ENCODE measurements at regions not wholly inside any gene's neighbourhood (a gene's known extent, or its start where the extent isn't known, plus 50 kb on each side); places are given as distances from the start of the nearest gene placed in this dataset.
"Not testable (repeated sequence)": the region's sequence is repeated elsewhere in the genome, so short reads cannot be mapped to it uniquely, and the experiment has no call there.

GRCh38 chr12:24695657-24696329 is 253.1 kb downstream of the BCAT1 start:
- intact Hi-C loops (cut with micrococcal nuclease) = no loop called here
- Mint-ChIP-seq H3K9me3 (no peaks in the 10 kb centered on the region), H3K27me3 (ENCODE audit: low read depth) (no peaks in the 10 kb centered on the region), H3K27ac (no peak overlapping the region), H3K4me1 (ENCODE audit: low read depth) (no peaks in the 10 kb centered on the region), H3K36me3 (ENCODE audit: low read depth) (no peaks in the 10 kb centered on the region), H3K4me3 (ENCODE audit: low read depth) (no peak overlapping the region)
- no peak for DNase-seq (ENCODE audit: low spot score)

- Mint-ChIP-seq H3K9me3 (no peaks in the 10 kb centered on the region), H3K27me3 (ENCODE audit: low read depth) (peaks cover 2% of the 10 kb centered on the region), H3K36me3 (ENCODE audit: low read depth) (no peaks in the 10 kb centered on the region), H3K27ac (no peak overlapping the region), H3K4me3 (ENCODE audit: low read depth) (no peak overlapping the region), H3K4me1 (ENCODE audit: low read depth) (no peaks in the 10 kb centered on the region)
- intact Hi-C loops (cut with micrococcal nuclease) = no loop called here
- DNase-seq (ENCODE audit: low spot score) = no peak
These were observed 253.8 kb downstream of the BCAT1 start for GRCh38 chr12:24695103-24695502.

DNA sequence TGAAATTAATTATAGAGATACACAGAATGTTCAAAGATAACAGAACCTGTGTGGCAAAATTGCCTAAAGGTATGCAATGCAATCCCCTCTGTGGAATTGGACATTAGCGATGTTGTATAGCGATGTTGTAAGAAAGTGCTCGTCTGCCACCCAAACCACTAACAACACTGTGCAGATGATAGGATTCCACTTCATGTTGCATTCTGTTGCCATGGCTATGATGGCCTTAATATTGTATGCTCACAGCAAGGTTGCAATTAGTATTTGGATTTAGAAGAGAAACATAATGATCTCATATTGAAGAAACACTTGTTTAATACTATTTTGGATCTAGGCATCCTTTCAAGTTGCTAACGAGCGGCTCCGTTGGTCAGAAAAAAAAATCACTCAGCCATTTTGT is 260.3 kb downstream of the BCAT1 start:
- Mint-ChIP-seq H3K27me3 (ENCODE audit: low read depth) (peaks cover 2% of the 10 kb centered on the region), H3K9me3 (peaks cover 6% of the 10 kb centered on the region), H3K4me3 (ENCODE audit: low read depth) (no peak overlapping the region), H3K4me1 (ENCODE audit: low read depth) (no peaks in the 10 kb centered on the region), H3K36me3 (ENCODE audit: low read depth) (no peaks in the 10 kb centered on the region), H3K27ac (no peak overlapping the region)
- DNase-seq (ENCODE audit: low spot score) = no peak
- intact Hi-C loops (cut with micrococcal nuclease) = loop anchor here (5.0 kb wide), 1 partner anchor 34 kb away; no protein-coding TSS in a partner anchor

GRCh38 chr12:24681570-24681969 is 267.3 kb downstream of the BCAT1 start:
- intact Hi-C loops (cut with micrococcal nuclease) = no loop called here
- peaks cover 6% of the 10 kb centered on the region for H3K9me3 Mint-ChIP-seq

GRCh38 chr12:24679126-24679525 is 269.8 kb downstream of the BCAT1 start:
- Mint-ChIP-seq H3K27me3 (ENCODE audit: low read depth) (no peaks in the 10 kb centered on the region), H3K27ac (no peak overlapping the region), H3K4me1 (ENCODE audit: low read depth) (no peaks in the 10 kb centered on the region), H3K9me3 (no peaks in the 10 kb centered on the region), H3K4me3 (ENCODE audit: low read depth) (no peak overlapping the region), H3K36me3 (ENCODE audit: low read depth) (no peaks in the 10 kb centered on the region)
- intact Hi-C loops (cut with micrococcal nuclease) = loop anchor here (5.0 kb wide), 1 partner anchor 98 kb away; no protein-coding TSS in a partner anchor
- DNase-seq (ENCODE audit: low spot score) = no peak

More at GRCh38 chr12:24681570-24681969, 267.3 kb downstream of the BCAT1 start:
- Mint-ChIP-seq H3K27ac (no peak overlapping the region), H3K36me3 (ENCODE audit: low read depth) (no peaks in the 10 kb centered on the region), H3K27me3 (ENCODE audit: low read depth) (no peaks in the 10 kb centered on the region), H3K4me1 (ENCODE audit: low read depth) (no peaks in the 10 kb centered on the region), H3K4me3 (ENCODE audit: low read depth) (no peak overlapping the region)
- DNase-seq (ENCODE audit: low spot score) = no peak

DNA sequence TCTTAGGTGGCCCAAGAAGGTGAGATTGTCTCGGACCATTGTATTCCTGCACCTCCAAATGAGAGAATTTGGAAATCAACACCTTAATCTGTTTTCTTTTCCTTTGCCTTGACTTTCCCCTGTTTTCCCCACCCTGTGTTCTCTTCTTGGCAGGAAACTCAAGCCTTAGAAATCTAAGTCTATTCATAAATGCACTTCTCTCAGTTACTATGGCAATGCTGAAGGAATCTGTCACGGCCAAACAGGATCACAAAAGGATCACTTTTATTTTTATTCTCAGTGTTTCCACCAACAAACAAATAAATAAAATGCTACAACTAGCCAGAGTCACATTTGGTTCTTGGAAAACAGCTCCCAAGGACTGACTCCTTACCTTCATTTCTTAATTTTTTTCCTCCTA is 270.5 kb downstream of the BCAT1 start:
- H3K4me3 Mint-ChIP-seq (ENCODE audit: low read depth) = no peak overlapping the region
- no peaks in the 10 kb centered on the region for H3K9me3 Mint-ChIP-seq
- H3K27me3 Mint-ChIP-seq (ENCODE audit: low read depth) = no peaks in the 10 kb centered on the region
- intact Hi-C loops (cut with micrococcal nuclease) = loop anchor here (5.0 kb wide), 1 partner anchor 99 kb away; no protein-coding TSS in a partner anchor
- H3K4me1 Mint-ChIP-seq (ENCODE audit: low read depth) = no peaks in the 10 kb centered on the region
- no peak for DNase-seq (ENCODE audit: low spot score)
- H3K36me3 Mint-ChIP-seq (ENCODE audit: low read depth) = no peaks in the 10 kb centered on the region
- H3K27ac Mint-ChIP-seq = no peak overlapping the region

DNA sequence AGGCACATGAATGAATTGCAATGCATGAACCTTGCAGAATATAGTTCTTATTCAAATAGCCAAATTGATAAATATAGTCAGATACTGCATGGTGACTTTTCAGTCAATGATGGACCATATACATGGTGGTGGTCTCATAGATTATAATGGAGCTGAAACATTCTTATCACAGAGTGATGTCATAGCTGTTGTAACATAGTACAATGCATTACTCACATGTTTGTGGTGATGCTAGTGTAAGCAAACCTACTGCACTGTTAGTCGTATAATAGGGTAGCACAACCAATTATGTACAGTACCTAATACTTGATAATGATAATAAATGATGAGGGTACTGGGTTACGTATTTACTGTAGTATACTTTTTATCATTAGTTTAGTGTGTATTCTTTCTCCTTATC is 280.3 kb downstream of the BCAT1 start:
- no peak for DNase-seq (ENCODE audit: low spot score)
- H3K36me3 Mint-ChIP-seq (ENCODE audit: low read depth) = no peaks in the 10 kb centered on the region
- no peaks in the 10 kb centered on the region for H3K9me3 Mint-ChIP-seq
- no peak overlapping the region for H3K27ac Mint-ChIP-seq
- intact Hi-C loops (cut with micrococcal nuclease) = no loop called here
- no peak overlapping the region for H3K4me3 Mint-ChIP-seq (ENCODE audit: low read depth)
- no peaks in the 10 kb centered on the region for H3K4me1 Mint-ChIP-seq (ENCODE audit: low read depth)
- H3K27me3 Mint-ChIP-seq (ENCODE audit: low read depth) = no peaks in the 10 kb centered on the region

GRCh38 chr12:24664161-24664880 is 284.6 kb downstream of the BCAT1 start:
- Mint-ChIP-seq H3K4me3 (ENCODE audit: low read depth) (no peak overlapping the region), H3K27me3 (ENCODE audit: low read depth) (no peaks in the 10 kb centered on the region), H3K9me3 (no peaks in the 10 kb centered on the region), H3K27ac (no peak overlapping the region), H3K4me1 (ENCODE audit: low read depth) (no peaks in the 10 kb centered on the region), H3K36me3 (ENCODE audit: low read depth) (no peaks in the 10 kb centered on the region)
- no peak for DNase-seq (ENCODE audit: low spot score)
- intact Hi-C loops (cut with micrococcal nuclease) = no loop called here

DNA sequence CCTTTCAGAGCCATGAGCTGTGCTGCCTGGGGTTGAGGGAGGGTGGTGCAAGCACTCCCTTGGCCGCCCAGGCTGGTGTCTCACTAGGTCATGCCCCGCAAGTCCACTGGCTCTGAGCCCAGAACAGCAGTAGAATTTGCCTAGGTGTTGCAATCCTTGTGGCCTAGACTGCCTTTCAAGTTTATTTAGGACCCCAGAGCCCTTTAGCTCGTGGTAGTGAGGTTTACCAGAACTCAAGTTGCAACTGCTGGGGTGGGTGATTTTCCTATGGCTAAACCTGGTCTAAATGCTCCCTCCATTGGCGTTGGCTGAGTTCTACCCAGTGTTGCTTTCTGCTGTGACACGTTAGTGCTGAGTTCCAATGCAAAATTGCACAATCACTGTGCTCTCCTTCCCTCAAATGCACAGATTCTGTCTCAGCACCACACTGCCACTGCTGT is 287.2 kb downstream of the BCAT1 start:
- Mint-ChIP-seq H3K27me3 (ENCODE audit: low read depth) (no peaks in the 10 kb centered on the region), H3K4me1 (ENCODE audit: low read depth) (no peaks in the 10 kb centered on the region), H3K36me3 (ENCODE audit: low read depth) (no peaks in the 10 kb centered on the region), H3K4me3 (ENCODE audit: low read depth) (no peak overlapping the region), H3K27ac (no peak overlapping the region), H3K9me3 (no peaks in the 10 kb centered on the region)
- intact Hi-C loops (cut with micrococcal nuclease) = no loop called here
- no peak for DNase-seq (ENCODE audit: low spot score)

DNA sequence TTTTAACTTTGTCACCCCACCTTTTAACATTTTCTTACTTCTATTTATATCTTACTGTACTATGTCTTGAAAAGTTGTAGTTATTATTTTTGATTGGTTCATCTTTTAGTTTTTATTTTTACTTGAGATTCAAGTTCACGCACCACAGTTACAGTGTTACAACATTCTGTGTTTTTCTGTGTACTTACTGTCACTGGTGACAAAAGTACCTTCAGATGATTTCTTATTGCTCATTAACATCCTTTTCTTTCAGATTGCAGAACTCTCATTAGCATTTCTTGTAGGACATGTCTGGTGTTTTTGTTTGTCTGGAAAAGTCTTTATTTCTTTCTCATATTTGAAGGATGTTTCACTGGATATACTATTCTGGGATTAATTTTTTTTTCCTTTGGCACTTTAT is 289.9 kb downstream of the BCAT1 start:
- DNase-seq (ENCODE audit: low spot score) = no peak
- Mint-ChIP-seq H3K36me3 (ENCODE audit: low read depth) (no peaks in the 10 kb centered on the region), H3K4me3 (ENCODE audit: low read depth) (no peak overlapping the region), H3K9me3 (no peaks in the 10 kb centered on the region), H3K27ac (no peak overlapping the region), H3K27me3 (ENCODE audit: low read depth) (no peaks in the 10 kb centered on the region), H3K4me1 (ENCODE audit: low read depth) (no peaks in the 10 kb centered on the region)
- intact Hi-C loops (cut with micrococcal nuclease) = no loop called here

- H3K36me3 Mint-ChIP-seq (ENCODE audit: low read depth); H3K9me3 Mint-ChIP-seq; H3K4me1 Mint-ChIP-seq (ENCODE audit: low read depth); H3K4me3 Mint-ChIP-seq (ENCODE audit: low read depth); intact Hi-C loops (cut with micrococcal nuclease); DNase-seq (ENCODE audit: low spot score); H3K27me3 Mint-ChIP-seq (ENCODE audit: low read depth); H3K27ac Mint-ChIP-seq: not testable (repeated sequence)
These were observed 294.6 kb downstream of the BCAT1 start for GRCh38 chr12:24654344-24654743.

DNA sequence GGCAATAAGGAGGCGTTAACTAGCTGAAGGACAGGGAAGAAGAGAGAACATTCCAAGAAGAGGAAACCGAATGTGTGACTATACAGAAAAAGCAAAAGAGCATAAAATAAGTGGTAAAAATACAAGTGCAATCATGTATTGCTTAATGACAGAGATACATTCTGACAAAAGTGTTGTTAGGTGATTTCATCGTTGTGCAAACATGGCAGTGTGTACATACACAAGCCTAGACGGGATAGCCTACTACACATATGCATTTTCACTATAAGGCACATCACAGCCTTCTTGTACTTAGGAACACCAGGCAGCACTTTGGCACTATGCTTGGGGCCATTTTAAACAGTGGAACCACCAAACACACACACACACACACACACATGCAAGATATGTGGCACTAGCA is 299.3 kb downstream of the BCAT1 start:
- Mint-ChIP-seq H3K9me3 (no peaks in the 10 kb centered on the region), H3K27ac (no peak overlapping the region), H3K4me1 (ENCODE audit: low read depth) (no peaks in the 10 kb centered on the region), H3K36me3 (ENCODE audit: low read depth) (no peaks in the 10 kb centered on the region), H3K4me3 (ENCODE audit: low read depth) (no peak overlapping the region), H3K27me3 (ENCODE audit: low read depth) (no peaks in the 10 kb centered on the region)
- no peak for DNase-seq (ENCODE audit: low spot score)
- intact Hi-C loops (cut with micrococcal nuclease) = no loop called here

DNA sequence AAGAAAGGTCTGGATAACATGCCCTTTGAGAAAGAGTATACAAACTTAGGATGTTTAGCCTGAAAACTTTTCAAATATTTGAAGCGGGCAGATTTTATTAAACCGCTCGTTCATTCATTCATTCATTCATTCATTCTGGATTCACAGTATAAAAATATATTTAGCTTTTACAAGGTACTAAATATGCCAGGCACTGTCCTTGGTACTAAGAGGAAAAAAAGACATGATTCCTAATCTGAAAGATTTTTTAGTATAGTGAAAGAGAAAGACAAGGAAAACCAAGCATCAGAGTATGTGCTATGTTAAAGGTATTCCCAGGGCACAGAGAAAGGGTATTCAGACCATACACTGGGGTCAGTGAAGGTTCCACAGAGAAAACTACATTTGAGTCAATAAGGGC is 299.7 kb downstream of the BCAT1 start:
- no peaks in the 10 kb centered on the region for H3K36me3 Mint-ChIP-seq (ENCODE audit: low read depth)
- no peak overlapping the region for H3K27ac Mint-ChIP-seq
- H3K4me1 Mint-ChIP-seq (ENCODE audit: low read depth) = no peaks in the 10 kb centered on the region
- no peak for DNase-seq (ENCODE audit: low spot score)
- H3K9me3 Mint-ChIP-seq = no peaks in the 10 kb centered on the region
- no peak overlapping the region for H3K4me3 Mint-ChIP-seq (ENCODE audit: low read depth)
- no peaks in the 10 kb centered on the region for H3K27me3 Mint-ChIP-seq (ENCODE audit: low read depth)
- intact Hi-C loops (cut with micrococcal nuclease) = no loop called here

Measured in activated T-helper 2 cell treated with anti-CD3 and anti-CD28 coated beads, Interferon-gamma antibody, Interleukin-2, Interleukin-4, amounts not matched to agents 10 μg/mL and 5 μg/mL and 100 μg/mL, durations not matched to agents 14 hours and 24 hours and 36 hours (primary cell).